Mucosa of descending colon (tissue), 3 donors: ENCODE measurements at regions not wholly inside any gene's neighbourhood (a gene's known extent, or its start where the extent isn't known, plus 50 kb on each side); places are given as distances from the start of the nearest gene placed in this dataset.

Experiments
- ATAC-seq: fragments of 200-7000 bp; cut with Tn5 transposase; one replicate; pipeline ENCODE4 v1.9.1; 2020; ENCODE audit warnings: mild to moderate bottlenecking, moderate library complexity
- DNase-seq, 3 donors: peaks; one replicate each; pipeline ENCODE4 v3.0.0-alpha.2; 2020
- H3K36me3 ChIP-seq: fragments of 200-600 bp; one replicate; pipeline ENCODE4 v1.8.0; 2021; ENCODE audit warnings: low read depth, mild to moderate bottlenecking
- H3K4me1 ChIP-seq: fragments of 200-600 bp; one replicate; pipeline ENCODE4 v1.8.0; 2021; ENCODE audit warnings: low read depth, mild to moderate bottlenecking
- H3K4me3 ChIP-seq: fragments of 200-600 bp; one replicate; pipeline ENCODE4 v1.8.0; 2021; ENCODE audit warnings: mild to moderate bottlenecking
- H3K9me3 ChIP-seq: fragments of 200-600 bp; one replicate; pipeline ENCODE4 v1.8.0; 2021; ENCODE audit warnings: mild to moderate bottlenecking
- CTCF ChIP-seq: fragments of 200-600 bp; IDR thresholded peaks from one replicate; pipeline ENCODE4 v1.8.0; 2022; ENCODE audit warnings: antibody characterized with exemption, mild to moderate bottlenecking
- intact Hi-C, 2 donors: fragments of 100-400 bp; cut with DNase I in 1 of 2; cut with micrococcal nuclease in 1 of 2; formaldehyde crosslinking; loops; one replicate each; pipeline versions ENCODE4 v1.11.0 to v1.11.1; 2022; cut with DNase I, micrococcal nuclease
- donor health status: DM: no; HTN: no; CAD: no; lungs with moderate emphysema.
- donor health status: DM: no; HTN: no; CAD: no.
- donor health status: DM: no; HTN: yes; CAD: no.

DNA sequence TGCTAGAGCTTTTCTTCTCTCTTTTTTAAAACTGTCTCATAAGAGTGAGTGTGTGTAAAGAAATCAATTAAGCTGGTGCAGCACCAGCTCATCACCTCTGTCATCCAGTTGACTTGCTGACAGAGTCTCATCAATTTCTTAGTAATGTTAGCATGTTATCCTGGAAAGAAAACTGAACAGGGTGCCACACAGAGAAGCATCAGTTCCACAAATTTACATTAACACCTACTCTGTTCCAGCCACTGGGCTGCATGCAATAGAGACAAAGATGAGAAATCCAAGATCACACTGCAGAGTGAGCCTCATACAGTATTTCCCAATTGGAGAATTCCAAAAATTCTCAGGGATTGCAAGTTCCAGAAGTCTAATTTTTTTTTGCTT, 207.0 kb upstream of the CITED2 start:
- no peaks in the 10 kb centered on the region for H3K9me3 ChIP-seq
- no peak for TF ChIP-seq CTCF
- ATAC-seq (no peak), DNase-seq (no peak)
- no peaks in the 10 kb centered on the region for H3K4me1 ChIP-seq
- H3K4me3 ChIP-seq, result no peak overlapping the region
- H3K36me3 ChIP-seq, result no peaks in the 10 kb centered on the region
- intact Hi-C loops, result no loop called here

GRCh38 chr6:139580592-139581484, 206.4 kb upstream of the CITED2 start:
- H3K4me3 ChIP-seq, result no peak overlapping the region
- no peaks in the 10 kb centered on the region for H3K4me1 ChIP-seq
- ATAC-seq (no peak), DNase-seq (no peak)
- intact Hi-C loops, result no loop called here
- no peaks in the 10 kb centered on the region for H3K9me3 ChIP-seq
- no peak for TF ChIP-seq CTCF
- no peaks in the 10 kb centered on the region for H3K36me3 ChIP-seq

DNA sequence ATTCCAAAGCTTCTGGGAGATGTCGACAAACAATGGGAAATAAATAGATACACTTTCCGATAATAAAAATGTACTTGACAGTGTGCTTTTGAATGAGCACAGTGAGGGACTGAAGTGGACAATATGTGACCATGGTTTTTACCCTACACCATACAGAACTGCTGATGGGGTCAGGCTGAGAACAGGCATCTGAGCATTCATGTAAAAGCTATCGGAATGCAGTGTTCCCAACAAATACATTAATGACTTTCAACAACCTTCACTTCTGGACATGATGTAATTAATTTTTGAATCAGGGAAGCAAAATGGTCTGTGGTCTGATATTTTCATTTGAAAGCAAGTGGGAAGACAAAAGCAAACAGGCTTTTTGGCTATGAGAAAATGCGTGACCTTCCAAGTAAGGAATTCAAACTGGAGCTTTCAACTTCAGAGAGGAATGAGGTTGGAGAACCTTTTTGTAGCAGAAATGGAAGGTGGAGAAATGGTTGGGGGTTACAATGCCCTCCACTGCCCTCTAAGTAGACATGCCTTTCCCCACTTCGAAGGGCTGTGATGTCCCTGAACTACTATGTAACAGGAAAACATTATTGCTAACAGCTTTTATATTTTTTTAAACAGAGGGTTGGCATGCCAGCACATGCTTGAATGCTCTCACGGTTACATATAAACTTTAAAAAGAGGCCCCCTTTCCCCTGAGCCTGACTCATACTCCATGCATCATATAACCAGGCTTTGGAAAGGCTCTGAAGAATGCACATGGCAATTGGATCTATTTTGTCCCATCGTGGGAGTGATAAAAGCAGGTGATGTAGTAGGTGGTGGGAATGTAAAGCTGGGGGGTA, 203.5 kb upstream of the CITED2 start:
- intact Hi-C loops, result no loop called here
- no peak for TF ChIP-seq CTCF
- Histone ChIP-seq H3K4me1 (no peaks in the 10 kb centered on the region), H3K9me3 (no peaks in the 10 kb centered on the region), H3K4me3 (no peak overlapping the region), H3K36me3 (no peaks in the 10 kb centered on the region)
- DNase-seq, result no peak
- no peak for ATAC-seq

- ATAC-seq (no peak), DNase-seq (no peak)
- intact Hi-C loops, result no loop called here
- TF ChIP-seq CTCF, result no peak
- Histone ChIP-seq H3K4me3 (no peak overlapping the region), H3K36me3 (no peaks in the 10 kb centered on the region), H3K9me3 (no peaks in the 10 kb centered on the region), H3K4me1 (no peaks in the 10 kb centered on the region)
Observed at GRCh38 chr6:139577124-139577762, 202.8 kb upstream of the CITED2 start.

GRCh38 chr6:139572001-139572400, 197.6 kb upstream of the CITED2 start:
- Histone ChIP-seq H3K4me1 (no peaks in the 10 kb centered on the region), H3K36me3 (no peaks in the 10 kb centered on the region), H3K4me3 (no peak overlapping the region), H3K9me3 (no peaks in the 10 kb centered on the region)
- intact Hi-C loops, result no loop called here
- ATAC-seq (no peak), DNase-seq (no peak)
- TF ChIP-seq CTCF, result no peak
